Muscle layer of duodenum (tissue), 2 donors: ENCODE measurements at regions not wholly inside any gene's neighbourhood (a gene's known extent, or its start where the extent isn't known, plus 50 kb on each side); places are given as distances from the start of the nearest gene placed in this dataset.

Experiments used
- H3K27ac ChIP-seq: one replicate; pipeline ENCODE4 v1.7.0; 2013; ENCODE audit warnings: mild to moderate bottlenecking, low read length
- H3K27me3 ChIP-seq: one replicate; pipeline ENCODE4 v1.7.0; 2013; ENCODE audit warnings: low read depth, mild to moderate bottlenecking, control low read depth, low read length
- H3K36me3 ChIP-seq, 2 donors: one replicate each; pipeline ENCODE4 v1.7.0; 2013; ENCODE audit warnings: low read length in 2 of 2, control low read depth in 1 of 2, mild to moderate bottlenecking in 1 of 2; ENCODE audit not compliant: insufficient read depth in 2 of 2, control insufficient read depth in 1 of 2
- H3K4me1 ChIP-seq, 2 donors: one replicate each; pipeline ENCODE4 v1.7.0; 2013; ENCODE audit warnings: low read length in 2 of 2, mild to moderate bottlenecking in 2 of 2, control low read depth in 1 of 2, moderate library complexity in 1 of 2; ENCODE audit not compliant: insufficient read depth in 2 of 2, control insufficient read depth in 1 of 2
- H3K4me3 ChIP-seq, 2 donors: one replicate each; pipeline ENCODE4 v1.7.0; 2013; ENCODE audit warnings: low read length in 2 of 2, low read depth in 1 of 2, mild to moderate bottlenecking in 1 of 2
- H3K9me3 ChIP-seq, 2 donors: one replicate each; pipeline ENCODE4 v1.7.0; 2013; ENCODE audit warnings: low read length in 2 of 2, control low read depth in 1 of 2, mild to moderate bottlenecking in 1 of 2; ENCODE audit not compliant: control insufficient read depth in 1 of 2
- donor health status: healthy.

GRCh38 chr6:147821295-147821897, 312.9 kb downstream of the SAMD5 start:
- Histone ChIP-seq H3K27ac (no peak overlapping the region), H3K4me1 (no peaks in the 10 kb centered on the region), H3K9me3 (no peaks in the 10 kb centered on the region), H3K36me3 (no peaks in the 10 kb centered on the region), H3K4me3 (no peak overlapping the region), H3K27me3 (no peaks in the 10 kb centered on the region)

- Histone ChIP-seq H3K9me3 (no peaks in the 10 kb centered on the region), H3K27ac (no peak overlapping the region), H3K4me1 (no peaks in the 10 kb centered on the region), H3K27me3 (no peaks in the 10 kb centered on the region), H3K4me3 (no peak overlapping the region), H3K36me3 (no peaks in the 10 kb centered on the region)
Measured at GRCh38 chr6:147823936-147824335, 315.4 kb downstream of the SAMD5 start.

- Histone ChIP-seq H3K27me3 (no peaks in the 10 kb centered on the region), H3K9me3 (no peaks in the 10 kb centered on the region), H3K27ac (no peak overlapping the region), H3K4me1 (no peaks in the 10 kb centered on the region), H3K36me3 (no peaks in the 10 kb centered on the region), H3K4me3 (no peak overlapping the region)
Measured at GRCh38 chr6:147825848-147826247, 317.4 kb downstream of the SAMD5 start.

GRCh38 chr6:147826698-147827097, 318.2 kb downstream of the SAMD5 start:
- no peaks in the 10 kb centered on the region for H3K27me3 ChIP-seq
- H3K27ac ChIP-seq, result no peak overlapping the region
- no peaks in the 10 kb centered on the region for H3K9me3 ChIP-seq
- no peaks in the 10 kb centered on the region for H3K4me1 ChIP-seq
- no peak overlapping the region for H3K4me3 ChIP-seq
- H3K36me3 ChIP-seq, result no peaks in the 10 kb centered on the region

- Histone ChIP-seq H3K27ac (no peak overlapping the region), H3K9me3 (no peaks in the 10 kb centered on the region), H3K36me3 (no peaks in the 10 kb centered on the region), H3K4me1 (no peaks in the 10 kb centered on the region), H3K27me3 (no peaks in the 10 kb centered on the region), H3K4me3 (no peak overlapping the region)
Measured at GRCh38 chr6:147829418-147829817, 320.9 kb downstream of the SAMD5 start.

- Histone ChIP-seq H3K9me3 (no peaks in the 10 kb centered on the region), H3K27me3 (no peaks in the 10 kb centered on the region), H3K36me3 (no peaks in the 10 kb centered on the region), H3K4me1 (no peaks in the 10 kb centered on the region), H3K4me3 (no peak overlapping the region), H3K27ac (no peak overlapping the region)
Measured at GRCh38 chr6:147829835-147830234, 321.3 kb downstream of the SAMD5 start.

GRCh38 chr6:147831356-147831755, 322.9 kb downstream of the SAMD5 start:
- Histone ChIP-seq H3K27ac (no peak overlapping the region), H3K27me3 (no peaks in the 10 kb centered on the region), H3K4me1 (no peaks in the 10 kb centered on the region), H3K36me3 (no peaks in the 10 kb centered on the region), H3K9me3 (no peaks in the 10 kb centered on the region), H3K4me3 (no peak overlapping the region)

- H3K4me3 ChIP-seq, result no peak overlapping the region
- no peaks in the 10 kb centered on the region for H3K36me3 ChIP-seq
- no peaks in the 10 kb centered on the region for H3K4me1 ChIP-seq
- no peaks in the 10 kb centered on the region for H3K9me3 ChIP-seq
- no peaks in the 10 kb centered on the region for H3K27me3 ChIP-seq
- H3K27ac ChIP-seq, result no peak overlapping the region
Measured at GRCh38 chr6:147833607-147834006, 325.1 kb downstream of the SAMD5 start.

- Histone ChIP-seq H3K36me3 (no peaks in the 10 kb centered on the region), H3K27ac (no peak overlapping the region), H3K4me1 (no peaks in the 10 kb centered on the region), H3K9me3 (no peaks in the 10 kb centered on the region), H3K4me3 (no peak overlapping the region), H3K27me3 (no peaks in the 10 kb centered on the region)
Measured at GRCh38 chr6:147834084-147834776, 325.7 kb downstream of the SAMD5 start.

GRCh38 chr6:147837540-147837939, 329.1 kb downstream of the SAMD5 start:
- no peaks in the 10 kb centered on the region for H3K9me3 ChIP-seq
- no peaks in the 10 kb centered on the region for H3K36me3 ChIP-seq
- no peaks in the 10 kb centered on the region for H3K27me3 ChIP-seq
- no peaks in the 10 kb centered on the region for H3K4me1 ChIP-seq
- H3K27ac ChIP-seq, result no peak overlapping the region
- no peak overlapping the region for H3K4me3 ChIP-seq

- no peaks in the 10 kb centered on the region for H3K36me3 ChIP-seq
Measured at GRCh38 chr6:147839708-147840610, 331.5 kb downstream of the SAMD5 start.

More at GRCh38 chr6:147839708-147840610, 331.5 kb downstream of the SAMD5 start:
- H3K27me3 ChIP-seq, result no peaks in the 10 kb centered on the region
- H3K9me3 ChIP-seq, result peaks cover 0 to 8% of the 10 kb centered on the region in 2 donors
- H3K27ac ChIP-seq, result no peak overlapping the region
- H3K4me3 ChIP-seq, result no peak overlapping the region
- no peaks in the 10 kb centered on the region for H3K4me1 ChIP-seq
